ENCODE measurements at regions not wholly inside any gene's neighbourhood (a gene's known extent, or its start where the extent isn't known, plus 50 kb on each side); places are given as distances from the start of the nearest gene placed in this dataset.

DNA sequence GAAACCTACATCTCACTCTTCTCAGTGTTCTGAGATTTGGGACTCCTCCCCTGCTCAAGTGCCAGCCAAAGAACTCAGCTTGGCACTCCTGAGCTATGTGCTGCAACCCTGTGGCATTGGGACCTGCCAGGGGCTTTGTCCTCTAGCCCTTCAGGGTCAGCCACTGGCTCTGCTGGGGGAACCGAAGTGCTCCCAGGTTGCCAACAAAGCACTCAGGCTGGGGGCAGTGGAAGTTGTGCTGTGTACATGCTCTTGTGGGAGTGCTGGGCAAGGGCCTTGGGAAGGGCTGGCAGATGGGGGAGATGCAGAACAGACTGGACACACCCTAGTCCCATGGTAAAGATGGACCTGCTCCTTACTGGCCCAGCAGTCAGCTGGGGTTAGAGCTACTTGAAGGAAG is 498.6 kb downstream of the CAAP1 start:
- no peak for DNase-seq (ENCODE audit: low read depth in 1 of 2, low spot score in 1 of 2)
- H3K4me3 ChIP-seq (replicated peaks; ENCODE audit: insufficient read depth, low read length) = no peak overlapping the region
- H3K27ac ChIP-seq (replicated peaks) = no peak overlapping the region
- no peaks in the 10 kb centered on the region for H3K27me3 ChIP-seq (ENCODE audit: insufficient read depth, poor library complexity, severe bottlenecking)
- no peak for TF ChIP-seq GABPA (IDR thresholded peaks at IDR 0.05; ENCODE audit: low read depth)
- TF ChIP-seq, protein P1, sequence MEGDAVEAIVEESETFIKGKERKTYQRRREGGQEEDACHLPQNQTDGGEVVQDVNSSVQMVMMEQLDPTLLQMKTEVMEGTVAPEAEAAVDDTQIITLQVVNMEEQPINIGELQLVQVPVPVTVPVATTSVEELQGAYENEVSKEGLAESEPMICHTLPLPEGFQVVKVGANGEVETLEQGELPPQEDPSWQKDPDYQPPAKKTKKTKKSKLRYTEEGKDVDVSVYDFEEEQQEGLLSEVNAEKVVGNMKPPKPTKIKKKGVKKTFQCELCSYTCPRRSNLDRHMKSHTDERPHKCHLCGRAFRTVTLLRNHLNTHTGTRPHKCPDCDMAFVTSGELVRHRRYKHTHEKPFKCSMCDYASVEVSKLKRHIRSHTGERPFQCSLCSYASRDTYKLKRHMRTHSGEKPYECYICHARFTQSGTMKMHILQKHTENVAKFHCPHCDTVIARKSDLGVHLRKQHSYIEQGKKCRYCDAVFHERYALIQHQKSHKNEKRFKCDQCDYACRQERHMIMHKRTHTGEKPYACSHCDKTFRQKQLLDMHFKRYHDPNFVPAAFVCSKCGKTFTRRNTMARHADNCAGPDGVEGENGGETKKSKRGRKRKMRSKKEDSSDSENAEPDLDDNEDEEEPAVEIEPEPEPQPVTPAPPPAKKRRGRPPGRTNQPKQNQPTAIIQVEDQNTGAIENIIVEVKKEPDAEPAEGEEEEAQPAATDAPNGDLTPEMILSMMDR (IDR thresholded peaks at IDR 0.05; ENCODE audit: insufficient read depth, low read length) = no peak
- no peak for TF ChIP-seq POLR2AphosphoS5 (IDR thresholded peaks at IDR 0.05; ENCODE audit: low read depth)
- no peak for TF ChIP-seq SPI1 (IDR thresholded peaks at IDR 0.05; ENCODE audit: borderline replicate concordance, low read depth)
- TF ChIP-seq, protein P2, sequence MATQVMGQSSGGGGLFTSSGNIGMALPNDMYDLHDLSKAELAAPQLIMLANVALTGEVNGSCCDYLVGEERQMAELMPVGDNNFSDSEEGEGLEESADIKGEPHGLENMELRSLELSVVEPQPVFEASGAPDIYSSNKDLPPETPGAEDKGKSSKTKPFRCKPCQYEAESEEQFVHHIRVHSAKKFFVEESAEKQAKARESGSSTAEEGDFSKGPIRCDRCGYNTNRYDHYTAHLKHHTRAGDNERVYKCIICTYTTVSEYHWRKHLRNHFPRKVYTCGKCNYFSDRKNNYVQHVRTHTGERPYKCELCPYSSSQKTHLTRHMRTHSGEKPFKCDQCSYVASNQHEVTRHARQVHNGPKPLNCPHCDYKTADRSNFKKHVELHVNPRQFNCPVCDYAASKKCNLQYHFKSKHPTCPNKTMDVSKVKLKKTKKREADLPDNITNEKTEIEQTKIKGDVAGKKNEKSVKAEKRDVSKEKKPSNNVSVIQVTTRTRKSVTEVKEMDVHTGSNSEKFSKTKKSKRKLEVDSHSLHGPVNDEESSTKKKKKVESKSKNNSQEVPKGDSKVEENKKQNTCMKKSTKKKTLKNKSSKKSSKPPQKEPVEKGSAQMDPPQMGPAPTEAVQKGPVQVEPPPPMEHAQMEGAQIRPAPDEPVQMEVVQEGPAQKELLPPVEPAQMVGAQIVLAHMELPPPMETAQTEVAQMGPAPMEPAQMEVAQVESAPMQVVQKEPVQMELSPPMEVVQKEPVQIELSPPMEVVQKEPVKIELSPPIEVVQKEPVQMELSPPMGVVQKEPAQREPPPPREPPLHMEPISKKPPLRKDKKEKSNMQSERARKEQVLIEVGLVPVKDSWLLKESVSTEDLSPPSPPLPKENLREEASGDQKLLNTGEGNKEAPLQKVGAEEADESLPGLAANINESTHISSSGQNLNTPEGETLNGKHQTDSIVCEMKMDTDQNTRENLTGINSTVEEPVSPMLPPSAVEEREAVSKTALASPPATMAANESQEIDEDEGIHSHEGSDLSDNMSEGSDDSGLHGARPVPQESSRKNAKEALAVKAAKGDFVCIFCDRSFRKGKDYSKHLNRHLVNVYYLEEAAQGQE (IDR thresholded peaks at IDR 0.05; ENCODE audit: insufficient replicate concordance, low read depth) = no peak

DNA sequence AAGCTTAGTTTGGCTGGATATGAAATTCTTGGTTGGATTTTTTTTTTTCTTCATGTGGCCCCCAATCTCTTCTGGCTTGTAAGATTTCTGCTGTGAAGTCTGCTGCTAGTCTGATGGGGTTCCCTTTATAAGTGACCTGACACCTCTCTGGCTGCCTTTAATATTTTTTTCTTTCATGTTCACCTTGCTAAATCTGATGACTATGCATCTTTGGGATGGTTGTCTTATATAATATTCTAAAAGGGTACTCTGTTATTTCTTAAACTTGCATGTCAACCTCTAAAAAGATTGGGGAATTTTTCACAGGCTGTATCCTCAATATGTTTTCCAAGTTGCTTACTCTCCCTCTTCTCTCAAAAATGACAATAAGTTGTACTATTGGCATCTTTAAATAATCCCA is 500.0 kb downstream of the CAAP1 start:
- TF ChIP-seq, protein P2 (IDR thresholded peaks at IDR 0.05; ENCODE audit: insufficient replicate concordance, low read depth) = no peak
- TF ChIP-seq GABPA (IDR thresholded peaks at IDR 0.05; ENCODE audit: low read depth) (no peak), POLR2AphosphoS5 (IDR thresholded peaks at IDR 0.05; ENCODE audit: low read depth) (no peak), SPI1 (IDR thresholded peaks at IDR 0.05; ENCODE audit: borderline replicate concordance, low read depth) (no peak)
- TF ChIP-seq, protein P1 (IDR thresholded peaks at IDR 0.05; ENCODE audit: insufficient read depth, low read length) = no peak
- DNase-seq (ENCODE audit: low read depth in 1 of 2, low spot score in 1 of 2) = no peak
- Histone ChIP-seq H3K27me3 (ENCODE audit: insufficient read depth, poor library complexity, severe bottlenecking) (no peaks in the 10 kb centered on the region), H3K27ac (replicated peaks) (no peak overlapping the region), H3K4me3 (replicated peaks; ENCODE audit: insufficient read depth, low read length) (no peak overlapping the region)

DNA sequence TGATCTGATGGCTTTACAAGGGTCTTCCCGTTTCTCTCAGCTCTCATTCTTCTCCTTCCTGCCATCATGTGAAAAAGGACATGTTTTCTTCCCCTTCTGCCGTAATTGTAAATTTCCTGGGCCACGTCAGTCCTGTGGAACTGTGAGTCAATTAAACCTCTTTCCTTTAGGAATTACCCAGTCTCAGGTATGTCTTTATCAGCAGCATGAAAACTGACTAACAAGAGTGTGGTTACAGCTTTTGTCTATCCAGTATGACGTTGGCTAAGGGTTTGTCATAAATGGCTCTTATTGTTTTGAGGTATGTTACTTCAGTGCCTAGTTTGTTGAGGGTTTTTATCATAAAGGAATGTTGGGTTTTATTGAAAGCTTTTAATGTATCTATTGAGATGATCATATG is 501.6 kb downstream of the CAAP1 start:
- Histone ChIP-seq H3K27ac (replicated peaks) (no peak overlapping the region), H3K27me3 (ENCODE audit: insufficient read depth, poor library complexity, severe bottlenecking) (no peaks in the 10 kb centered on the region), H3K4me3 (replicated peaks; ENCODE audit: insufficient read depth, low read length) (no peak overlapping the region)
- DNase-seq (ENCODE audit: low read depth in 1 of 2, low spot score in 1 of 2) = no peak
- TF ChIP-seq, protein P1 (IDR thresholded peaks at IDR 0.05; ENCODE audit: insufficient read depth, low read length) = no peak
- TF ChIP-seq, protein P2 (IDR thresholded peaks at IDR 0.05; ENCODE audit: insufficient replicate concordance, low read depth) = no peak
- TF ChIP-seq SPI1 (IDR thresholded peaks at IDR 0.05; ENCODE audit: borderline replicate concordance, low read depth) (no peak), GABPA (IDR thresholded peaks at IDR 0.05; ENCODE audit: low read depth) (no peak), POLR2AphosphoS5 (IDR thresholded peaks at IDR 0.05; ENCODE audit: low read depth) (no peak)
